ENCODE measurements at regions not wholly inside any gene's neighbourhood (a gene's known extent, or its start where the extent isn't known, plus 50 kb on each side); places are given as distances from the start of the nearest gene placed in this dataset.

DNA sequence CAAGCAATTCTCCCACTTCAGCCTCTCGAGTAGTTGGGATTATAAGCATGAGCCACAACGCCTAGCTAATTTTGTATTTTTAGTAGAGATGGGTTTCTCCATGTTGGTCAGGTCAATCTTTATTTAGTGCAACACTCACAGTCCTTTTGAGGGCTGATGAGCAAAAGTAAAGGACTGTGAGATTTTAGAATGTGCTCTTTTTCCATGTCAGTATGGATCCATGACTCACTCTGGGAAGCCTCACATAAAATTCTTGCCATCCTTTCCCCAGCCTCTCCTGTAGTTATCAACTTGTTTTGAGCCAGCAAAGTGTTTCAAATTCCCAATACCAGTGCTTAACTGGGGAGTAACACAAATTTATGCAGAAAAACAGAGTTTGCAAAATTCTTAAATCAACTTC, 135.8 kb upstream of the CXCL12 start:
- Histone ChIP-seq H3K4me3 (ENCODE audit: low read depth, low read length) (no peak overlapping the region), H3K27me3 (ENCODE audit: control insufficient read depth, insufficient read depth, low read length) (no peaks in the 10 kb centered on the region), H3K36me3 (ENCODE audit: control insufficient read depth, insufficient read depth, low read length) (no peaks in the 10 kb centered on the region), H3K9me3 (ENCODE audit: control insufficient read depth in 2 of 2, low read length in 2 of 2) (no peaks in the 10 kb centered on the region), H3K4me1 (ENCODE audit: control insufficient read depth, insufficient read depth, low read length, poor library complexity, severe bottlenecking) (no peaks in the 10 kb centered on the region), H3K27ac (ENCODE audit: insufficient read depth, low read length, poor library complexity, severe bottlenecking) (no peak overlapping the region)
- Mint-ChIP-seq H3K9me3 (peaks cover 2 to 14% (median 4%) of the 10 kb centered on the region in 7 donors), H3K27ac (no peak overlapping the region), H3K4me3 (no peak overlapping the region), H3K36me3 (no peaks in the 10 kb centered on the region), H3K27me3 (no peaks in the 10 kb centered on the region), H3K4me1 (no peaks in the 10 kb centered on the region)
- ATAC-seq (ENCODE audit: low read depth in 2 of 2) (no peak), DNase-seq (no peak)

GRCh38 chr10:44539178-44539577, 154.3 kb upstream of the CXCL12 start:
- Mint-ChIP-seq H3K9me3 (peaks cover under 1 to 13% (median 10%) of the 10 kb centered on the region in 7 donors), H3K4me3 (no peak overlapping the region), H3K36me3 (no peaks in the 10 kb centered on the region), H3K4me1 (no peaks in the 10 kb centered on the region), H3K27me3 (no peaks in the 10 kb centered on the region), H3K27ac (no peak overlapping the region)
- Histone ChIP-seq H3K4me3 (ENCODE audit: low read depth, low read length) (no peak overlapping the region), H3K4me1 (ENCODE audit: control insufficient read depth, insufficient read depth, low read length, poor library complexity, severe bottlenecking) (no peaks in the 10 kb centered on the region), H3K27ac (ENCODE audit: insufficient read depth, low read length, poor library complexity, severe bottlenecking) (no peak overlapping the region), H3K36me3 (ENCODE audit: control insufficient read depth, insufficient read depth, low read length) (no peaks in the 10 kb centered on the region), H3K27me3 (ENCODE audit: control insufficient read depth, insufficient read depth, low read length) (no peaks in the 10 kb centered on the region), H3K9me3 (ENCODE audit: control insufficient read depth in 2 of 2, low read length in 2 of 2) (no peaks in the 10 kb centered on the region)
- no peak for ATAC-seq (ENCODE audit: low read depth in 2 of 2)
- no peak for DNase-seq

DNA sequence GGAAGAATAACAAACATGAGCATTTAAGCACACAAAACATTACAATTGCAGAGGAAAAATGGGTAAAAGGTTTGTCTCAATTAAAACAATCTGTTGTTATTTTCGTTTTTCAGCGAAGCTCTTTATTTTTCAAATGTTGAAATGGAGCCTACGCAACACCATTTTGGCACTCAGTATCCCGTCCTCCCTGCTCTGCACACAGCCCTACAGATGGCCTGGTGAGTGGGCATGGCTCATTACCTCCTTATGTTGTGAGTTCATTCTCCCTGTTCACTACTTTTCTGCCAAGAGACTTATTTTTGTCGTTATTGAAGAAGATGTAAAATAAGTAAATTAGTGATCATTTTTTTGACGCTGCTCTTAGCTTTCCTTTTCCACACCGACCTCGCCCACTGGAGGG, 167.8 kb upstream of the CXCL12 start:
- Histone ChIP-seq H3K27ac (ENCODE audit: insufficient read depth, low read length, poor library complexity, severe bottlenecking) (no peak overlapping the region), H3K9me3 (ENCODE audit: control insufficient read depth in 2 of 2, low read length in 2 of 2) (no peaks in the 10 kb centered on the region), H3K4me1 (ENCODE audit: control insufficient read depth, insufficient read depth, low read length, poor library complexity, severe bottlenecking) (no peaks in the 10 kb centered on the region), H3K36me3 (ENCODE audit: control insufficient read depth, insufficient read depth, low read length) (no peaks in the 10 kb centered on the region), H3K27me3 (ENCODE audit: control insufficient read depth, insufficient read depth, low read length) (no peaks in the 10 kb centered on the region), H3K4me3 (ENCODE audit: low read depth, low read length) (no peak overlapping the region)
- DNase-seq (no peak), ATAC-seq (ENCODE audit: low read depth in 2 of 2) (no peak)
- Mint-ChIP-seq H3K27ac (no peak overlapping the region), H3K4me1 (no peaks in the 10 kb centered on the region), H3K9me3 (peaks cover 0 to 18% (median 5%) of the 10 kb centered on the region in 7 donors), H3K36me3 (no peaks in the 10 kb centered on the region), H3K4me3 (peak overlapping the region in 1 of 4 donors; percentile 5), H3K27me3 (peaks cover 5% of the 10 kb centered on the region)

GRCh38 chr10:44557596-44558191, 172.8 kb upstream of the CXCL12 start:
- Histone ChIP-seq H3K4me1 (ENCODE audit: control insufficient read depth, insufficient read depth, low read length, poor library complexity, severe bottlenecking) (no peaks in the 10 kb centered on the region), H3K27me3 (ENCODE audit: control insufficient read depth, insufficient read depth, low read length) (no peaks in the 10 kb centered on the region), H3K4me3 (ENCODE audit: low read depth, low read length) (no peak overlapping the region), H3K27ac (ENCODE audit: insufficient read depth, low read length, poor library complexity, severe bottlenecking) (no peak overlapping the region), H3K9me3 (ENCODE audit: control insufficient read depth in 2 of 2, low read length in 2 of 2) (no peaks in the 10 kb centered on the region), H3K36me3 (ENCODE audit: control insufficient read depth, insufficient read depth, low read length) (no peaks in the 10 kb centered on the region)
- Mint-ChIP-seq H3K4me3 (no peak overlapping the region), H3K36me3 (no peaks in the 10 kb centered on the region), H3K4me1 (peaks cover 0 to 3% (median 0%) of the 10 kb centered on the region in 4 donors), H3K27me3 (peaks cover 5% of the 10 kb centered on the region), H3K27ac (no peak overlapping the region), H3K9me3 (peaks cover 0 to 8% (median 0%) of the 10 kb centered on the region in 7 donors)
- ATAC-seq (ENCODE audit: low read depth in 2 of 2) (no peak), DNase-seq (no peak)

DNA sequence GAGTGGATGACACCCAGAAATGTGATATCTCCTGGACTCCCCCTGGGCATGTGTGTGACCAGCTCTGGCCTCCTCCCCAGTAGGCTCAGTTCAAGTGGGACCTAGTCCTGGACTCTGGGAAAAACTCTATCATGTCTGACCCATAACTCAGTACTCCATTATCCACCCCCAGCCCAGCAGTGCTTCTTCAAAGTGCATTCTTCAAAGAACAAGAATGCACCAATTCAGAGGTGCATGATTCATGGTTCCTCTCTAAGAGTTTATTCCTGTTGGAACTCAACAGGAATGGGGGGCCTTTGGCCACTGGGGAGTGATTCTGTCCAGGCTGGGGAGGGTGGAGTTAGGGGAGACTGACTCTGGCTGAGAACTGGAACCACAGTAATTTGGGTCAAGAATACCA, 173.6 kb upstream of the CXCL12 start:
- H3K36me3 Mint-ChIP-seq: no peaks in the 10 kb centered on the region
- no peaks in the 10 kb centered on the region for H3K9me3 ChIP-seq (ENCODE audit: control insufficient read depth in 2 of 2, low read length in 2 of 2)
- H3K4me1 Mint-ChIP-seq: peaks cover 0 to 3% (median 0%) of the 10 kb centered on the region in 4 donors
- no peak overlapping the region for H3K27ac Mint-ChIP-seq
- H3K27ac ChIP-seq (ENCODE audit: insufficient read depth, low read length, poor library complexity, severe bottlenecking): no peak overlapping the region
- no peak overlapping the region for H3K4me3 Mint-ChIP-seq
- peaks cover 0 to 8% (median 0%) of the 10 kb centered on the region in 7 donors for H3K9me3 Mint-ChIP-seq
- H3K4me1 ChIP-seq (ENCODE audit: control insufficient read depth, insufficient read depth, low read length, poor library complexity, severe bottlenecking): no peaks in the 10 kb centered on the region
- ATAC-seq (ENCODE audit: low read depth in 2 of 2) (no peak), DNase-seq (no peak)
- H3K27me3 ChIP-seq (ENCODE audit: control insufficient read depth, insufficient read depth, low read length): no peaks in the 10 kb centered on the region
- H3K36me3 ChIP-seq (ENCODE audit: control insufficient read depth, insufficient read depth, low read length): no peaks in the 10 kb centered on the region
- H3K4me3 ChIP-seq (ENCODE audit: low read depth, low read length): no peak overlapping the region
- H3K27me3 Mint-ChIP-seq: no peaks in the 10 kb centered on the region

- ATAC-seq (ENCODE audit: low read depth in 2 of 2) (no peak), DNase-seq (no peak)
- no peak overlapping the region for H3K27ac ChIP-seq (ENCODE audit: insufficient read depth, low read length, poor library complexity, severe bottlenecking)
- Mint-ChIP-seq H3K4me1 (no peaks in the 10 kb centered on the region), H3K9me3 (peaks cover 0 to 7% (median 0%) of the 10 kb centered on the region in 7 donors), H3K27ac (no peak overlapping the region), H3K36me3 (no peaks in the 10 kb centered on the region), H3K27me3 (peaks cover 4% of the 10 kb centered on the region), H3K4me3 (no peak overlapping the region)
- no peaks in the 10 kb centered on the region for H3K4me1 ChIP-seq (ENCODE audit: control insufficient read depth, insufficient read depth, low read length, poor library complexity, severe bottlenecking)
- H3K9me3 ChIP-seq (ENCODE audit: control insufficient read depth in 2 of 2, low read length in 2 of 2): no peaks in the 10 kb centered on the region
- H3K4me3 ChIP-seq (ENCODE audit: low read depth, low read length): no peak overlapping the region
- no peaks in the 10 kb centered on the region for H3K27me3 ChIP-seq (ENCODE audit: control insufficient read depth, insufficient read depth, low read length)
- H3K36me3 ChIP-seq (ENCODE audit: control insufficient read depth, insufficient read depth, low read length): no peaks in the 10 kb centered on the region
Measured at GRCh38 chr10:44564361-44564760, 179.5 kb upstream of the CXCL12 start.

- no peaks in the 10 kb centered on the region for H3K27me3 ChIP-seq (ENCODE audit: control insufficient read depth, insufficient read depth, low read length)
- Mint-ChIP-seq H3K9me3 (peaks cover 0 to 7% (median 0%) of the 10 kb centered on the region in 7 donors), H3K27ac (no peak overlapping the region)
Measured at GRCh38 chr10:44564790-44565189, 179.9 kb upstream of the CXCL12 start.

DNA sequence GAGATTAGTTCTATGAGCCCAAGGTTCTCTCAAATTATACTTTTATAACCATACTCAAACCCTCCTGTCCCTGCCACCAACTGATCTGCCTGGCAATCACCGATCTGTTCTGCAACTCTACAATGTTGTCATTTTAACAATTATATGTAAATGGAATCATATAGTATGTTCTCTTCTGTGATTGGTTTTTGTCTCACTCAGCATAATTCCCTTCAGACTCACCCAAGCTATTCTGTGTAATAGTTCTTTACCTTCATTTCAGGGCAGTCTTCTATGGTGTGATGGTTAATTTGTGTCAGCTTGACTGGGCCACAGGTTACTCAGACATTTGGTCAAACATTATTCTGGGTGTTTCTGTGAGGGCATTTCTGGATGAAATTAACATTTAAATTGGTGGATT, 181.9 kb upstream of the CXCL12 start:
- ATAC-seq (ENCODE audit: low read depth in 2 of 2) (no peak), DNase-seq (no peak)
- H3K4me3 Mint-ChIP-seq: no peak overlapping the region
- H3K27me3 ChIP-seq (ENCODE audit: control insufficient read depth, insufficient read depth, low read length): no peaks in the 10 kb centered on the region
- no peaks in the 10 kb centered on the region for H3K4me1 ChIP-seq (ENCODE audit: control insufficient read depth, insufficient read depth, low read length, poor library complexity, severe bottlenecking)
- H3K9me3 ChIP-seq (ENCODE audit: control insufficient read depth in 2 of 2, low read length in 2 of 2): no peaks in the 10 kb centered on the region
- H3K27ac ChIP-seq (ENCODE audit: insufficient read depth, low read length, poor library complexity, severe bottlenecking): no peak overlapping the region
- H3K4me3 ChIP-seq (ENCODE audit: low read depth, low read length): no peak overlapping the region
- H3K4me1 Mint-ChIP-seq: no peaks in the 10 kb centered on the region
- peaks cover 0 to 6% (median 0%) of the 10 kb centered on the region in 7 donors for H3K9me3 Mint-ChIP-seq
- H3K36me3 ChIP-seq (ENCODE audit: control insufficient read depth, insufficient read depth, low read length): no peaks in the 10 kb centered on the region
- H3K27ac Mint-ChIP-seq: no peak overlapping the region
- peaks cover 4% of the 10 kb centered on the region for H3K27me3 Mint-ChIP-seq
- H3K36me3 Mint-ChIP-seq: no peaks in the 10 kb centered on the region

More at GRCh38 chr10:44564790-44565189, 179.9 kb upstream of the CXCL12 start:
- Mint-ChIP-seq H3K27me3 (peaks cover 4% of the 10 kb centered on the region), H3K36me3 (no peaks in the 10 kb centered on the region), H3K4me3 (no peak overlapping the region), H3K4me1 (no peaks in the 10 kb centered on the region)
- no peaks in the 10 kb centered on the region for H3K4me1 ChIP-seq (ENCODE audit: control insufficient read depth, insufficient read depth, low read length, poor library complexity, severe bottlenecking)
- ATAC-seq (ENCODE audit: low read depth in 2 of 2): no peak
- H3K9me3 ChIP-seq (ENCODE audit: control insufficient read depth in 2 of 2, low read length in 2 of 2): no peaks in the 10 kb centered on the region
- H3K27ac ChIP-seq (ENCODE audit: insufficient read depth, low read length, poor library complexity, severe bottlenecking): no peak overlapping the region
- no peak overlapping the region for H3K4me3 ChIP-seq (ENCODE audit: low read depth, low read length)
- H3K36me3 ChIP-seq (ENCODE audit: control insufficient read depth, insufficient read depth, low read length): no peaks in the 10 kb centered on the region
- DNase-seq: no peak

All from CD4-positive, CD25-positive, alpha-beta regulatory T cell (primary cell).